IMR-90 (cell line): ENCODE measurements at regions not wholly inside any gene's neighbourhood (a gene's known extent, or its start where the extent isn't known, plus 50 kb on each side); places are given as distances from the start of the nearest gene placed in this dataset.

Experiments
- ATAC-seq: fragments of 200-7000 bp; cut with Tn5 transposase; 2 replicates; pipeline ENCODE4 v1.9.1; 2020; ENCODE audit warnings: low read depth, mild to moderate bottlenecking, moderate library complexity
- BruUV-seq: library from RNA; stranded (reverse); fragments of 400-500 nt; replicated peaks from 2 replicates; lab custom pipeline; 2021; lab: Mats Ljungman, UMichigan
- CTCF ChIA-PET: fragments of 300-600 bp; formaldehyde crosslinking; extraction: SDS; loops from one replicate; lab custom pipeline; 2021; ENCODE audit warnings: antibody characterized with exemption; lab: Yijun Ruan, JAX
- POLR2A ChIA-PET: fragments of 300-600 bp; sonication (Branson Sonifier 250); formaldehyde crosslinking; loops from one replicate; lab custom pipeline; 2022; ENCODE audit warnings: antibody characterized with exemption; ENCODE audit not compliant: unreplicated experiment; lab: Charles Lee
- DNase-seq: peaks from one replicate; pipeline ENCODE4 v3.0.0; 2013
- H2AFZ ChIP-seq: replicated peaks from 2 replicates; pipeline ENCODE3; 2013; ENCODE audit warnings: low read length, mild to moderate bottlenecking; ENCODE audit not compliant: poor library complexity
- H2AK5ac ChIP-seq: 2 replicates; pipeline ENCODE4 v1.6.1; 2013; ENCODE audit warnings: low read depth, low read length, inconsistent platforms
- H2AK9ac ChIP-seq: replicated peaks from 2 replicates; pipeline ENCODE3; 2013; ENCODE audit warnings: mild to moderate bottlenecking, low read depth, low read length, moderate library complexity; ENCODE audit not compliant: poor library complexity
- H2BK120ac ChIP-seq: 2 replicates; pipeline ENCODE4 v1.6.1; 2013; ENCODE audit warnings: low read depth, low read length, inconsistent platforms
- H2BK15ac ChIP-seq: 3 replicates; pipeline ENCODE4 v1.6.1; 2013; ENCODE audit warnings: low read depth, low read length, inconsistent platforms
- H2BK20ac ChIP-seq: 2 replicates; pipeline ENCODE4 v1.6.1; 2013; ENCODE audit warnings: low read depth, mild to moderate bottlenecking, inconsistent platforms, low read length, moderate library complexity
- H2BK5ac ChIP-seq: 2 replicates; pipeline ENCODE4 v1.6.1; 2013; ENCODE audit warnings: mild to moderate bottlenecking, low read depth, low read length, inconsistent platforms; ENCODE audit not compliant: poor library complexity, severe bottlenecking
- H3K14ac ChIP-seq: replicated peaks from 2 replicates; pipeline ENCODE4 v1.6.1; 2013; ENCODE audit warnings: low read depth, low read length, inconsistent platforms
- H3K18ac ChIP-seq: 2 replicates; pipeline ENCODE4 v1.6.1; 2013; ENCODE audit warnings: low read depth, low read length, control low read depth
- H3K23ac ChIP-seq: 2 replicates; pipeline ENCODE4 v1.6.1; 2013; ENCODE audit warnings: low read depth, low read length, inconsistent platforms
- H3K27ac ChIP-seq: 2 replicates; pipeline ENCODE4 v1.5.1; 2013; ENCODE audit warnings: mild to moderate bottlenecking, control low read depth, low read length; ENCODE audit not compliant: insufficient read depth
- H3K27me3 ChIP-seq: 2 replicates; pipeline ENCODE4 v1.6.1; 2013; ENCODE audit warnings: low read length; ENCODE audit not compliant: control insufficient read depth, insufficient read depth
- H3K36me3 ChIP-seq: 2 replicates; pipeline ENCODE4 v1.6.1; 2013; ENCODE audit warnings: low read length, mixed read lengths; ENCODE audit not compliant: control insufficient read depth, insufficient read depth
- H3K4ac ChIP-seq: 2 replicates; pipeline ENCODE4 v1.6.1; 2013; ENCODE audit warnings: low read depth, low read length, inconsistent platforms
- H3K4me1 ChIP-seq: 2 replicates; pipeline ENCODE4 v1.6.1; 2013; ENCODE audit warnings: low read length, mixed read lengths; ENCODE audit not compliant: control insufficient read depth, insufficient read depth
- H3K4me2 ChIP-seq: 2 replicates; pipeline ENCODE4 v1.6.1; 2013; ENCODE audit warnings: low read depth, mild to moderate bottlenecking, control low read depth, low read length, moderate library complexity
- H3K4me3 ChIP-seq: 2 replicates; pipeline ENCODE4 v1.5.1; 2013; ENCODE audit warnings: low read depth, mild to moderate bottlenecking, control low read depth, low read length, moderate library complexity; ENCODE audit not compliant: insufficient read depth
- H3K56ac ChIP-seq: 2 replicates; pipeline ENCODE4 v1.6.1; 2013; ENCODE audit warnings: low read length, inconsistent platforms; ENCODE audit not compliant: insufficient read depth; ENCODE audit errors: extremely low read depth
- H3K79me1 ChIP-seq, 2 experiments: 2 replicates each; pipeline ENCODE4 v1.6.1; 2013; ENCODE audit warnings: low read length in 2 of 2, inconsistent platforms in 1 of 2, low read depth in 1 of 2
- H3K9ac ChIP-seq: 2 replicates; pipeline ENCODE4 v1.6.1; 2013; ENCODE audit warnings: low read depth, low read length, control low read depth
- H3K9me1 ChIP-seq: 2 replicates; pipeline ENCODE4 v1.6.1; 2013; ENCODE audit warnings: low read length, inconsistent platforms; ENCODE audit not compliant: insufficient read depth
- H3K9me3 ChIP-seq: 2 replicates; pipeline ENCODE4 v1.6.1; 2013; ENCODE audit warnings: low read length; ENCODE audit not compliant: control insufficient read depth, insufficient read depth
- H4K20me1 ChIP-seq: 2 replicates; pipeline ENCODE4 v1.6.1; 2013; ENCODE audit warnings: low read length, inconsistent platforms; ENCODE audit not compliant: insufficient read depth
- H4K5ac ChIP-seq: 2 replicates; pipeline ENCODE4 v1.6.1; 2013; ENCODE audit warnings: mild to moderate bottlenecking, low read depth, low read length, control low read depth
- H4K8ac ChIP-seq, 2 experiments: 2 replicates each; pipeline ENCODE4 v1.6.1; 2013; ENCODE audit warnings: low read depth in 2 of 2, low read length in 2 of 2, control low read depth in 1 of 2, inconsistent platforms in 1 of 2
- H4K91ac ChIP-seq: 2 replicates; pipeline ENCODE4 v1.6.1; 2013; ENCODE audit warnings: low read depth, low read length, inconsistent platforms; ENCODE audit not compliant: insufficient read depth
- BHLHE40 ChIP-seq: fragments of 150-350 bp; IDR thresholded peaks from 2 replicates; pipeline ENCODE4 v1.6.1; 2016; ENCODE audit warnings: mild to moderate bottlenecking, low read depth, low read length
- CEBPB ChIP-seq: IDR thresholded peaks from 2 replicates; pipeline ENCODE4 v1.6.1; 2012; ENCODE audit warnings: low read depth, low read length, improper control_type of control experiment
- FOS ChIP-seq: fragments of 150-350 bp; IDR thresholded peaks from 2 replicates; pipeline ENCODE4 v1.6.1; 2016; ENCODE audit warnings: low read depth, low read length
- MAFK ChIP-seq: IDR thresholded peaks from 2 replicates; pipeline ENCODE4 v1.6.1; 2012; ENCODE audit warnings: low read depth, low read length, improper control_type of control experiment
- MAZ ChIP-seq: IDR thresholded peaks from 2 replicates; pipeline ENCODE4 v1.6.1; 2012; ENCODE audit warnings: low read depth, mild to moderate bottlenecking, low read length, improper control_type of control experiment, moderate library complexity, borderline replicate concordance
- MXI1 ChIP-seq: IDR thresholded peaks from 2 replicates; pipeline ENCODE4 v1.6.1; 2012; ENCODE audit warnings: low read depth, mild to moderate bottlenecking, low read length, moderate library complexity, borderline replicate concordance
- NFE2L2 ChIP-seq: fragments of 150-350 bp; IDR thresholded peaks from 2 replicates; pipeline ENCODE4 v1.6.1; 2016; ENCODE audit warnings: low read depth, mild to moderate bottlenecking, low read length
- POLR2A ChIP-seq: IDR thresholded peaks from 2 replicates; pipeline ENCODE4 v1.6.1; 2012; ENCODE audit warnings: mild to moderate bottlenecking, low read depth, low read length
- RAD21 ChIP-seq: IDR thresholded peaks from 2 replicates; pipeline ENCODE4 v1.6.1; 2012; ENCODE audit warnings: low read length, improper control_type of control experiment
- RCOR1 ChIP-seq: IDR thresholded peaks from 2 replicates; pipeline ENCODE4 v1.6.1; 2012; ENCODE audit warnings: mild to moderate bottlenecking, low read length, improper control_type of control experiment; ENCODE audit not compliant: insufficient replicate concordance
- RFX5 ChIP-seq: IDR thresholded peaks from 2 replicates; pipeline ENCODE4 v1.8.0; 2012; ENCODE audit warnings: low read depth, mild to moderate bottlenecking, low read length, moderate library complexity
- SMC3 ChIP-seq: fragments of 150-350 bp; IDR thresholded peaks from 2 replicates; pipeline ENCODE4 v1.6.1; 2016; ENCODE audit warnings: low read depth, mild to moderate bottlenecking, antibody characterized with exemption, low read length, moderate library complexity
- WGBS, 2 experiments: methylation state at CpG; one replicate each; pipeline versions ENCODE4 v1.1.5 to v1.1.7; 2013; ENCODE audit warnings: missing lambda C conversion rate in 2 of 2; ENCODE audit not compliant: insufficient read length in 1 of 2; ENCODE audit errors: extremely low coverage in 2 of 2; 5-methylcytosine and 5-hydroxymethylcytosine counted together
- dilution Hi-C: fragments of 300-500 bp; cut with HindIII; formaldehyde crosslinking; loops from one replicate; pipeline ENCODE4 v1.14.3; 2018; ENCODE audit warnings: low sequenced_read_pairs; ENCODE audit not compliant: unreplicated experiment
- in situ Hi-C: fragments of 300-500 bp; cut with MboI; formaldehyde crosslinking; loops from 3 replicates; pipeline ENCODE4 v1.14.3; 2019; ENCODE audit warnings: low sequenced_read_pairs, inconsistent platforms, mixed read lengths
- intact Hi-C: fragments of 100-400 bp; cut with micrococcal nuclease; formaldehyde crosslinking; loops from 2 replicates; pipeline ENCODE4 v1.10.0; 2022
- TF ChIP-seq, protein P1 (sequence below): conservative IDR thresholded peaks from 2 replicates; pipeline ENCODE4 v1.5.1; 2012; ENCODE audit warnings: mild to moderate bottlenecking, low read depth, low read length, improper control_type of control experiment
- TF ChIP-seq, protein P2 (sequence below): fragments of 150-350 bp; IDR thresholded peaks from 2 replicates; pipeline ENCODE4 v1.6.1; 2017; ENCODE audit warnings: mild to moderate bottlenecking, antibody characterized with exemption, low read length, low read depth
- TF ChIP-seq, protein P3 (sequence below): fragments of 150-350 bp; IDR thresholded peaks from 2 replicates; pipeline ENCODE4 v1.6.1; 2016; ENCODE audit warnings: low read depth, mild to moderate bottlenecking, low read length, moderate library complexity, borderline replicate concordance

DNA sequence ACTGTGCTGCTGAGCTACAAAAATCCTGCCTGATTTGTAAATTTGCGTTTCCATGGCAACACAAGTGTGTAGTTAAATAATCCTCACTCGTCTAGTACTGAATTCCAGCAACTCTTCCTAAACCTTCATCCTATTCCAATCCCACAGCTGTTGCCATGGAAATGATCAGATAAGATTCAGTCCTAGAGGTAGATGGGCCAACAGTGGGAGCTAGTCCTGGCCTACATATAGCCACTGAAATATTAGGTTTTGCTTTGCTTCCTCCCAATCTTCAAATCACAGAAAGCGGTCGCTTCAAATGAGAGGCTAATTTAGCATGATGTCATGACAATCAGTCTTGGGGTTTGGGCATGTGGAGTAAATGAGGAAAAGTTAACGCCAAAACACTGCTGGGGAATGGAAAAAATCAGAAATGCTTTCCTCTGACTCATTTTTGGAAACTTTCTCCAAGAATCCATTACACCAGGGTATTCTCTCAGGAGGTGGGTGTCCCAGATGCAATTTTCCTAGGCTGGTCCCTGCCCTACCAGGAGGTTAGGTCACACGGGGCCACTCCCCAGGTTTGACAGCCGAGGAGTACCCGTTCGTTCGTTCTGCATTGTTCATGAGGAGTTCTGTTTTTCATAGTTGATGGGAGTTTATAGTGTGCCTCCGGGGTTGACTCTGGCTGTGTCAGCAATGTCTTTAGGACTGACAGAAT is 159.2 kb upstream of the SLCO3A1 start:
- WGBS, 2 experiments, result no CpG with 5 or more reads among the region's 11 CpGs
- dilution Hi-C loops, result no loop called here
- Histone ChIP-seq H3K27ac (peak overlapping the region; percentile 73), H4K5ac (peak overlapping the region; percentile 63; the same call in 1 of the 2 replicates), H4K91ac (no peak overlapping the region), H2AK5ac (no peak overlapping the region), H3K36me3 (no peaks in the 10 kb centered on the region), H3K9ac (no peak overlapping the region), H3K56ac (no peak overlapping the region), H3K27me3 (no peaks in the 10 kb centered on the region), H3K4me3 (peak overlapping the region; percentile 16; the same call in 1 of the 2 replicates), H3K14ac (no peak overlapping the region), H3K4me2 (peak overlapping the region; percentile 90), H2AFZ (no peak overlapping the region), H3K18ac (peak overlapping the region; percentile 59; the same call in 1 of the 2 replicates), H3K4ac (no peak overlapping the region), H2AK9ac (no peak overlapping the region), H2BK15ac (no peak overlapping the region), H2BK20ac (no peak overlapping the region), H3K79me1 (no peaks in the 10 kb centered on the region), H4K20me1 (no peaks in the 10 kb centered on the region), H3K23ac (no peak overlapping the region), H3K9me3 (0 out of 2 replicates have a peak, but pooled peaks cover 1% of the 10 kb centered on the region), H3K9me1 (no peaks in the 10 kb centered on the region), H2BK120ac (no peak overlapping the region), H4K8ac (no peak overlapping the region; a peak in 1 of 4 replicates), H2BK5ac (no peak overlapping the region), H3K4me1 (peaks cover 2% of the 10 kb centered on the region; the same call in 1 of the 2 replicates)
- TF ChIP-seq MAFK, result no peak
- no peak for TF ChIP-seq POLR2A
- TF ChIP-seq NFE2L2, result no peak
- TF ChIP-seq, protein P1, sequence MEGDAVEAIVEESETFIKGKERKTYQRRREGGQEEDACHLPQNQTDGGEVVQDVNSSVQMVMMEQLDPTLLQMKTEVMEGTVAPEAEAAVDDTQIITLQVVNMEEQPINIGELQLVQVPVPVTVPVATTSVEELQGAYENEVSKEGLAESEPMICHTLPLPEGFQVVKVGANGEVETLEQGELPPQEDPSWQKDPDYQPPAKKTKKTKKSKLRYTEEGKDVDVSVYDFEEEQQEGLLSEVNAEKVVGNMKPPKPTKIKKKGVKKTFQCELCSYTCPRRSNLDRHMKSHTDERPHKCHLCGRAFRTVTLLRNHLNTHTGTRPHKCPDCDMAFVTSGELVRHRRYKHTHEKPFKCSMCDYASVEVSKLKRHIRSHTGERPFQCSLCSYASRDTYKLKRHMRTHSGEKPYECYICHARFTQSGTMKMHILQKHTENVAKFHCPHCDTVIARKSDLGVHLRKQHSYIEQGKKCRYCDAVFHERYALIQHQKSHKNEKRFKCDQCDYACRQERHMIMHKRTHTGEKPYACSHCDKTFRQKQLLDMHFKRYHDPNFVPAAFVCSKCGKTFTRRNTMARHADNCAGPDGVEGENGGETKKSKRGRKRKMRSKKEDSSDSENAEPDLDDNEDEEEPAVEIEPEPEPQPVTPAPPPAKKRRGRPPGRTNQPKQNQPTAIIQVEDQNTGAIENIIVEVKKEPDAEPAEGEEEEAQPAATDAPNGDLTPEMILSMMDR, result no peak
- no peak for TF ChIP-seq CEBPB
- TF ChIP-seq, protein P2, sequence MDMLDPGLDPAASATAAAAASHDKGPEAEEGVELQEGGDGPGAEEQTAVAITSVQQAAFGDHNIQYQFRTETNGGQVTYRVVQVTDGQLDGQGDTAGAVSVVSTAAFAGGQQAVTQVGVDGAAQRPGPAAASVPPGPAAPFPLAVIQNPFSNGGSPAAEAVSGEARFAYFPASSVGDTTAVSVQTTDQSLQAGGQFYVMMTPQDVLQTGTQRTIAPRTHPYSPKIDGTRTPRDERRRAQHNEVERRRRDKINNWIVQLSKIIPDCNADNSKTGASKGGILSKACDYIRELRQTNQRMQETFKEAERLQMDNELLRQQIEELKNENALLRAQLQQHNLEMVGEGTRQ, result no peak
- TF ChIP-seq SMC3, result no peak
- TF ChIP-seq MAZ, result no peak
- TF ChIP-seq, protein P3, sequence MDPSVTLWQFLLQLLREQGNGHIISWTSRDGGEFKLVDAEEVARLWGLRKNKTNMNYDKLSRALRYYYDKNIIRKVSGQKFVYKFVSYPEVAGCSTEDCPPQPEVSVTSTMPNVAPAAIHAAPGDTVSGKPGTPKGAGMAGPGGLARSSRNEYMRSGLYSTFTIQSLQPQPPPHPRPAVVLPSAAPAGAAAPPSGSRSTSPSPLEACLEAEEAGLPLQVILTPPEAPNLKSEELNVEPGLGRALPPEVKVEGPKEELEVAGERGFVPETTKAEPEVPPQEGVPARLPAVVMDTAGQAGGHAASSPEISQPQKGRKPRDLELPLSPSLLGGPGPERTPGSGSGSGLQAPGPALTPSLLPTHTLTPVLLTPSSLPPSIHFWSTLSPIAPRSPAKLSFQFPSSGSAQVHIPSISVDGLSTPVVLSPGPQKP, result no peak
- TF ChIP-seq RCOR1, result no peak
- no peak for TF ChIP-seq BHLHE40
- TF ChIP-seq FOS, result no peak
- no peak for TF ChIP-seq RAD21
- TF ChIP-seq MXI1, result no peak
- TF ChIP-seq RFX5, result no peak
- BruUV-seq, result no TSS peak
- intact Hi-C loops, result no loop called here
- CTCF ChIA-PET, result no interaction called here
- DNase-seq (peak; percentile 23), ATAC-seq (peak; percentile 66)
- in situ Hi-C loops, result no loop called here
- POLR2A ChIA-PET, result no interaction called here
